ENCODE measurements at regions not wholly inside any gene's neighbourhood (a gene's known extent, or its start where the extent isn't known, plus 50 kb on each side); places are given as distances from the start of the nearest gene placed in this dataset.

DNA sequence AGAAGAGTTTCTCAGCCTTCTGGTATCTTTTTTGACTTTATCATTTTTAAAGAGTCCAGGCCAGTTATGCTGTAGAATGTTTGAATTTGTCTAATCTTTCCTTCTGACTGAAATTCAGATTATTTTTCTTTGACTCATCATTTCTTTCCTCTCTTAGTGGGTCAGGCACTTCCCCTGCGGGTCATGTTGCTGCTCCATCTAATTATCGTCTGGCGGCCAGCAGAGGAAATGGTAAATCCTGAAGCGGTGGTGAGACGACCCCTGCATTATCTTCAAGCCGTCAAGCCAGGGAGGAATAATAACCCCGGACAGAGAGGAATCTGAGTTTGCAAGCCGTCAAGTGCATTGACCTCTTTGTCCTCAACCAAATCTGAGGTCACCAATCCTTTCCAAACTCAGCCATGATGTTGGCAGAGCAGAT is 102.1 kb downstream of the ADSS2 start:
- Histone ChIP-seq H3K4me1 (ENCODE audit: insufficient read depth, low read length) (peaks cover 49% of the 10 kb centered on the region), H3K4me3 (ENCODE audit: insufficient read depth, low read length) (no peak overlapping the region), H3K36me3 (ENCODE audit: insufficient read depth, low read length) (no peaks in the 10 kb centered on the region), H3K4me2 (ENCODE audit: insufficient read depth, low read length) (peak overlapping the region; percentile 70), H3K27me3 (ENCODE audit: insufficient read depth, low read length) (no peaks in the 10 kb centered on the region), H4K20me1 (ENCODE audit: insufficient read depth, low read length) (no peaks in the 10 kb centered on the region), H2AFZ (ENCODE audit: low read length) (no peak overlapping the region), H3K9me3 (ENCODE audit: low read depth, low read length) (no peaks in the 10 kb centered on the region), H3K79me2 (ENCODE audit: insufficient read depth, low read length) (no peaks in the 10 kb centered on the region), H3K27ac (ENCODE audit: low read depth, low read length) (peak overlapping the region; percentile 85)
- TF ChIP-seq, protein P1, sequence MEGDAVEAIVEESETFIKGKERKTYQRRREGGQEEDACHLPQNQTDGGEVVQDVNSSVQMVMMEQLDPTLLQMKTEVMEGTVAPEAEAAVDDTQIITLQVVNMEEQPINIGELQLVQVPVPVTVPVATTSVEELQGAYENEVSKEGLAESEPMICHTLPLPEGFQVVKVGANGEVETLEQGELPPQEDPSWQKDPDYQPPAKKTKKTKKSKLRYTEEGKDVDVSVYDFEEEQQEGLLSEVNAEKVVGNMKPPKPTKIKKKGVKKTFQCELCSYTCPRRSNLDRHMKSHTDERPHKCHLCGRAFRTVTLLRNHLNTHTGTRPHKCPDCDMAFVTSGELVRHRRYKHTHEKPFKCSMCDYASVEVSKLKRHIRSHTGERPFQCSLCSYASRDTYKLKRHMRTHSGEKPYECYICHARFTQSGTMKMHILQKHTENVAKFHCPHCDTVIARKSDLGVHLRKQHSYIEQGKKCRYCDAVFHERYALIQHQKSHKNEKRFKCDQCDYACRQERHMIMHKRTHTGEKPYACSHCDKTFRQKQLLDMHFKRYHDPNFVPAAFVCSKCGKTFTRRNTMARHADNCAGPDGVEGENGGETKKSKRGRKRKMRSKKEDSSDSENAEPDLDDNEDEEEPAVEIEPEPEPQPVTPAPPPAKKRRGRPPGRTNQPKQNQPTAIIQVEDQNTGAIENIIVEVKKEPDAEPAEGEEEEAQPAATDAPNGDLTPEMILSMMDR (IDR thresholded peaks at IDR 0.05; ENCODE audit: extremely low read depth, low read depth, low read length), result no peak
- peak; percentile 88 for DNase-seq (ENCODE audit: insufficient read length, low spot score, missing footprints)

- Histone ChIP-seq H3K4me1 (ENCODE audit: insufficient read depth, low read length) (peaks cover 53% of the 10 kb centered on the region), H3K79me2 (ENCODE audit: insufficient read depth, low read length) (no peaks in the 10 kb centered on the region), H3K27ac (ENCODE audit: low read depth, low read length) (peak overlapping the region; percentile 85), H3K4me3 (ENCODE audit: insufficient read depth, low read length) (no peak overlapping the region), H3K4me2 (ENCODE audit: insufficient read depth, low read length) (peak overlapping the region; percentile 70), H3K36me3 (ENCODE audit: insufficient read depth, low read length) (no peaks in the 10 kb centered on the region), H3K9me3 (ENCODE audit: low read depth, low read length) (no peaks in the 10 kb centered on the region), H3K27me3 (ENCODE audit: insufficient read depth, low read length) (no peaks in the 10 kb centered on the region), H4K20me1 (ENCODE audit: insufficient read depth, low read length) (no peaks in the 10 kb centered on the region), H2AFZ (ENCODE audit: low read length) (no peak overlapping the region)
- TF ChIP-seq, protein P1 (IDR thresholded peaks at IDR 0.05; ENCODE audit: extremely low read depth, low read depth, low read length), result no peak
- DNase-seq (ENCODE audit: insufficient read length, low spot score, missing footprints), result no peak
Measured at GRCh38 chr1:244350027-244350426, 101.7 kb downstream of the ADSS2 start.

GRCh38 chr1:244352156-244352830 is 99.4 kb downstream of the ADSS2 start:
- Histone ChIP-seq H3K4me3 (ENCODE audit: insufficient read depth, low read length) (no peak overlapping the region), H3K9me3 (ENCODE audit: low read depth, low read length) (no peaks in the 10 kb centered on the region), H3K27me3 (ENCODE audit: insufficient read depth, low read length) (no peaks in the 10 kb centered on the region), H2AFZ (ENCODE audit: low read length) (no peak overlapping the region), H3K79me2 (ENCODE audit: insufficient read depth, low read length) (no peaks in the 10 kb centered on the region), H3K27ac (ENCODE audit: low read depth, low read length) (no peak overlapping the region), H4K20me1 (ENCODE audit: insufficient read depth, low read length) (no peaks in the 10 kb centered on the region), H3K4me1 (ENCODE audit: insufficient read depth, low read length) (peaks cover 48% of the 10 kb centered on the region), H3K4me2 (ENCODE audit: insufficient read depth, low read length) (no peak overlapping the region), H3K36me3 (ENCODE audit: insufficient read depth, low read length) (no peaks in the 10 kb centered on the region)
- TF ChIP-seq, protein P1 (IDR thresholded peaks at IDR 0.05; ENCODE audit: extremely low read depth, low read depth, low read length), result no peak
- no peak for DNase-seq (ENCODE audit: insufficient read length, low spot score, missing footprints)

DNA sequence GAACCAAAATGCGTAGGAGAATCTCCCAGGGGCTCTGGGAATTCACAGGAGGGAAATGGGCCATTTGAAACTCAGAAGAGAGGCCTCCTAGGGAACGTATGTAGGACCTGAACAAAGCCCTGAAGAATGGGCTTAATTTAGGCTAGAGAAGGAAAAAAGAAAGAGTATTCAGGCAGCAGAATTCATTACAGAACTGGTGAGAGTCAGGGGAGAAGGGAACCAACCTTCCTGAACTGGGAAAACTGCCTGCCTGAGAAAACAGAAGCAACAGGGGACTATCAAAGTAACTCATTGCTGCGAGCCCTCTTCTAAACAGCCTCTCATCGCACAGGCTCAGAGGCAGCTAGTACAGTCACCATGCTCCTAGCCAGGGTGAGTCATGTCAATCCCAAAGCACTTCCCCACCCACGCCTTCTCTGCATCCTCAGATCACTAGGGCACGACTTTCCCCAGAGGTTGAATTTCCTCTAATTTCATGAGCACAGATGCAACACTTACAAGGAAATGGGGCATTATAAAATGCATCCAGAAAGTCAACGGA is 98.1 kb downstream of the ADSS2 start:
- no peak overlapping the region for H3K4me3 ChIP-seq (ENCODE audit: insufficient read depth, low read length)
- peak; percentile 92 for DNase-seq (ENCODE audit: insufficient read length, low spot score, missing footprints)
- H3K27ac ChIP-seq (ENCODE audit: low read depth, low read length), result peak overlapping the region; percentile 85
- H4K20me1 ChIP-seq (ENCODE audit: insufficient read depth, low read length), result no peaks in the 10 kb centered on the region
- H3K9me3 ChIP-seq (ENCODE audit: low read depth, low read length), result no peaks in the 10 kb centered on the region
- peak overlapping the region; percentile 59 for H2AFZ ChIP-seq (ENCODE audit: low read length)
- H3K4me1 ChIP-seq (ENCODE audit: insufficient read depth, low read length), result peaks cover 37% of the 10 kb centered on the region
- peak overlapping the region; percentile 53 for H3K4me2 ChIP-seq (ENCODE audit: insufficient read depth, low read length)
- H3K36me3 ChIP-seq (ENCODE audit: insufficient read depth, low read length), result no peaks in the 10 kb centered on the region
- TF ChIP-seq, protein P1 (IDR thresholded peaks at IDR 0.05; ENCODE audit: extremely low read depth, low read depth, low read length), result no peak
- no peaks in the 10 kb centered on the region for H3K79me2 ChIP-seq (ENCODE audit: insufficient read depth, low read length)
- no peaks in the 10 kb centered on the region for H3K27me3 ChIP-seq (ENCODE audit: insufficient read depth, low read length)

All from osteoblast (primary cell).